NCI-H82 treated with DMSO at 0.1 percent for 48 hours (cell line): ENCODE measurements at regions not wholly inside any gene's neighbourhood (a gene's known extent, or its start where the extent isn't known, plus 50 kb on each side); places are given as distances from the start of the nearest gene placed in this dataset.
"Not testable (repeated sequence)": the region's sequence is repeated elsewhere in the genome, so short reads cannot be mapped to it uniquely, and the experiment has no call there.

Source experiments
- DNase-seq: peaks from one replicate; lab custom pipeline; 2025; ENCODE audit not compliant: unreplicated experiment; lab: John Stamatoyannopoulos, UW

GRCh38 chr12:74241341-74241740 lies 296.3 kb upstream of the ATXN7L3B start:
- DNase-seq = no peak

DNA sequence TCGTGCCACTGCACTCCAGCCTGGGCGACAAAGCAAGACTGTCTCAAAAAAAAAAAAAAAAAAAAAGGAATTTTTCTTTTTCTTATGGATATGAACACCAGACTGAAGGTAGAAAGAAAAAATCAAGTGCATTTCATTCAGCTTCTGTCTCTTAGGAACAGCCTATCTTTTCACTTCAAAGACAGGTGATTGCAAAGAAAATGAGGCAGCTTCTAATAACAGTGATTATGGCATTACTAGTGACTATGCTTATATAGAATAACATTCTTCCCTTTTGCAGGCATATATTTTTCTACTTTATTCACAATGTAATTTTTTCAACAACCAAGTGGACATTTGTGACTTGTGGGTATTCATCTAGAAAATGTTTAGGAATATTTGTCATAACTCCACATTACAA lies 295.5 kb upstream of the ATXN7L3B start:
- DNase-seq = no peak

GRCh38 chr12:74245458-74245857 lies 292.2 kb upstream of the ATXN7L3B start:
- no peak for DNase-seq

DNA sequence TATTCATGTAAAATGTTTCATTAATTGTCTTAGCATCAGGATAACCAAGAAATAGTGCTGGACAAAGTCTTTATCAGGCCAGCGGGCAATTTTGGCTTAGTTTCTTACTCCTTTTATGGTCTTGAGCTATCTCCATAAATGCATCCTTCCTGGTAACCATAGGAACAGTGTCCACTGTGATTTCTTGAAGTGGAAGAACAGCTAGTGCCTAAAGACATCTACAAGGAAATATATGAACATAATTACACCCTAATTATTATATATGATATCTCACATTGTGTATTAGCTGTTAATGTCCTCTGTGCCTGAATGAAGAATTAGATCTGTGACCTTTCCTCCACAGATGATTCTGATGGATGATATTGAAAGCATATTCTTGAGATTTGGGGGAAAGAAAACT lies 286.7 kb upstream of the ATXN7L3B start:
- no peak for DNase-seq

DNA sequence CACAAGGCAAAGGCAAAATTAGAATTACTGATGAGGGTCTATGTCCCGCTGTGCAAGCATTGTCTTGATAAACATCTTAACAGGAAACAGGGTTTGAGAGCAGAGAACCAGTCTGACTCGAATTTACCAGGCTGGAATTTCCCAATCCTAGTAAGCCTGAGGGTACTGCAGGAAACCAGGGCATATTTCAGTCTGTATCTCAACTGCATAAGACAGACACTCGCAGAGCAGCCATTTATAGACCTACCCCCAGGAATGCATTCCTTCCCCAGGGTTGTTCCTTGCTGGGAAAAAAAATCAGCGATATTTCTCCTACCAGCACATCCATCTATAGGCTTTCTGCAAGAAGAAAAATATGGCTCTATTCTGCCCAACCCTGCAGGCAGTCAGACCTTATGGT lies 283.8 kb upstream of the ATXN7L3B start:
- not testable (repeated sequence) for DNase-seq

GRCh38 chr12:74254784-74255183 lies 282.9 kb upstream of the ATXN7L3B start:
- DNase-seq = no peak

- no peak for DNase-seq
Measured at GRCh38 chr12:74259199-74259598, 278.4 kb upstream of the ATXN7L3B start.

DNA sequence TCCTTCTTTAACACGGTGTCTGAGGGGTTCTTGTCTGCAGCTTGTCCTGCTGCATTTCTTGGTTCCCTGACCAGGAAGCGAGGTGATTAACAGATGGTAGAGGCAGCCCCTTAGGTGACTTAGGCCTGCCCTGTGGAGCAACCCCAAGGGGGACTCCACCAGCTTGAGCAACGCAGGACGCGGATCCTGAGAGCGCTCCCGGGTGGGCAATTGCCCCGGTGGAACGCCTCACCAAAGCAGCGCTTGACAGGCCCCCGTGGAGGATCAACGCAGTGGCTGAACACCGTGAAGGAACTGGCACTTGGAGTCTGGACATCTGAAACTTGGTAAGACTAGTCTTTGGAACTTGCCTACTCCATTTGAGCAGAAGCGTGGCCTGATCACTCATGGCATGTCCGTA lies 272.9 kb upstream of the ATXN7L3B start:
- no peak for DNase-seq

DNA sequence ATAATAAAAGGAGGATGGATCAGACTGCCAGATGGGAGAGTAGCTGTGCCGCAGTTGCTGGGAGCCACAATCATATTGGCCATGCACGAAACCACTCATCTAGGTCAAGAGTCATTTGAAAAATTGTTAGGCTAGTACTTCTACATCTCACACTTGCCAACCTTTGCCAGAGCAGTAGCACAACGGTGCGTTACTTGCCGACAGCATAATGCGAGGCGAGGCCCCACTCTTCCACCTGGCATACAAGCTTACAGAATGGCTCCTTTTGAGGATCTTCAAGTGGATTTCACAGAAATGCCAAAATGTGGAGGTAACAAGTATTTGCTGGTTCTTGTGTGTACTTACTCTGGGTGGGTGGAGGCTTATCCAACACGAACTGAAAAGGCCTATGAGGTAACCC lies 268.3 kb upstream of the ATXN7L3B start:
- not testable (repeated sequence) for DNase-seq

- no peak for DNase-seq
Measured at GRCh38 chr12:74280156-74280655, 257.4 kb upstream of the ATXN7L3B start.

GRCh38 chr12:74281401-74282180 lies 256.0 kb upstream of the ATXN7L3B start:
- DNase-seq = not testable (repeated sequence)

- no peak for DNase-seq
Measured at GRCh38 chr12:74283646-74284045, 254.0 kb upstream of the ATXN7L3B start.

GRCh38 chr12:74285773-74286172 lies 251.9 kb upstream of the ATXN7L3B start:
- DNase-seq = no peak

DNA sequence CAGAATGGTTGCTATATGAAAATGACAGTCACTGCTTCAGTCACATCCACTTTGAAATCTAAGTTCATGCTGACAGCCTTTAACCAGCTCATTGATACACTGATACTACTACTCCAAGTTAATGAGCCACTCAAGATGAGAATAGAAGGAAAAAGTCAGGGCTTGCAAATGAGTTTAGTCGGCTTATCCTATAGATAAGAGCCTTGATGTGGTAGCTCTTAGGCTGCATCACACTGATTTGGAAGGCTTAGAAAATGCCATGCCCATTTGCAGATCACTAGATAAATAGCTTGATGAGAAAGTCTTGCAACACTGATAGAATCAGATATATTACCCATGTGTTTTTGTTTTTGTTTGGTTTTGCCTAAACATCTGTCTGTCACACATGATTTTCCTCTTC lies 251.4 kb upstream of the ATXN7L3B start:
- DNase-seq = peak; percentile 75

GRCh38 chr12:74292351-74293194 lies 245.1 kb upstream of the ATXN7L3B start:
- no peak for DNase-seq

- no peak for DNase-seq
Measured at GRCh38 chr12:74293689-74294131, 243.9 kb upstream of the ATXN7L3B start.

DNA sequence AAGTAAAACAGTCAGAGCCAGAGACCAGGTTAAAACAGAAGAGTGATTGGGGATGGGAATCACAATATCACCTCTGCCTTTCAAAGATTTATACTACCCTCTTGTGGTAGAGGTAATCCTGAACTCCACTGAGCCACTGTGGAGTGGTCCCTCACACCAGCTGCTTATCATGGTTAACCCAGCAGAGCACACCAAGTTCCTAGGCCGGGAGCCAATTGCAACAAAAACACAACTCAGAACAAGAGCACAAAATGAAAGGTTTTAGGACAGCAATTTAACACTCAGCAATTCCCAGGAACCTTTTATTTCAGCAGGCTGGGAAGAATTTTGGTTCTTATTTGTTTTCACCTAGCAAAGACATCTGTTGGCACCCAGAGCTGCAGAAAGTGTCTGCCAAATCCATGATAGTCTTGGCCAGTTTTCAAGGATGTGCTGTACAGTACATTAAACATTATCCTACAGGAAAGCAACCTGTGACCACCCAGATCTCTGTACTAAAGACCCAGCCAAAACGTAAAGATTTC lies 220.5 kb upstream of the ATXN7L3B start:
- peak; percentile 26 for DNase-seq

DNA sequence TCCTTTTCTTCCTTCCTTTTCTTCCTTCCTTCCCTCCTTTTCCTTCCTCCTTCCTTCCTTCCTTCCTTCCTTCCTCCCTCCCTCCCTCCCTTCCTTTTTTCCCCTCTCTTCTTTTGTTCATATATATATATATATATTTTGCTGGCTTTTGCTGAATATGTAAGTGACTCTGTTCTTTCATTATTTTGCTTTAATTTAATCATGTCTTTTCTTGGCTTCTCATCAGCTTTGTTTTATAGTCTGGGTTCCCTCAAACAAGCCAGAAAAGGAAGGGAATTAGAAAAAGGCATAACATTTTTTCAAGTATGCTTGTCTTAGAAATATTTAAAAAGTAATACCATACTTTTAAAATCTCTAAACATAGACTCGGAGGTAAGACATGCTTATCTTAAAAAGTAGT lies 219.9 kb upstream of the ATXN7L3B start:
- DNase-seq = no peak

DNA sequence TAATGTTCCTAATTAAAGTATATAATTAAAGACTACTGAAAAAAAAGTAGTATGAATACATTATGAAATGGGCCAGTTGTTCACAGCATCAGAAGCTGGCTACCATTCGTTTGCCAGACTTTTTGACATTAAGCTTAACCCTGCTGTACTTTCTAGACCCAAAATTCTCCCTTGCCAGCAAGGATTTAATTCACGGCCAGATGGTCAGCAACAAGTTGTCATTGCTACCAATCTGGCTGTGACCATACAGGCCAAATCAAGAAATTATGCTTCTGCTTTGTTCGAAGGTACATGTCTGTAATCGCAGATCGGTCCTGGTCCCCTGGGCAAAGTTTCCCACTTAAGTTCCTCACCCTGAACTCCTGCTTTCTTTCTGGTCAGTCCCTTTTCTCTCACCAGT lies 217.7 kb upstream of the ATXN7L3B start:
- no peak for DNase-seq

- no peak for DNase-seq
Measured at GRCh38 chr12:74321381-74321780, 216.3 kb upstream of the ATXN7L3B start.

- no peak for DNase-seq
Measured at GRCh38 chr12:74322792-74323191, 214.8 kb upstream of the ATXN7L3B start.

GRCh38 chr12:74328623-74329022 lies 209.0 kb upstream of the ATXN7L3B start:
- DNase-seq = no peak
